SK-N-SH treated with all-trans-retinoic acid at 6 μM for 48 hours (cell line): ENCODE measurements at regions not wholly inside any gene's neighbourhood (a gene's known extent, or its start where the extent isn't known, plus 50 kb on each side); places are given as distances from the start of the nearest gene placed in this dataset.
A peak's percentile ranks its signal among the peaks of the same experiment; 100 is the strongest.

Experiments
- ATAC-seq: fragments of 200-7000 bp; cut with Tn5 transposase; 3 replicates; pipeline ENCODE4 v1.9.1; 2020; ENCODE audit warnings: mild to moderate bottlenecking, moderate library complexity
- ARNTL ChIP-seq: fragments of 450-650 bp; formaldehyde crosslinking; IDR thresholded peaks from 2 replicates; pipeline ENCODE4 v1.5.0; 2020; ENCODE audit warnings: low read depth, mild to moderate bottlenecking, moderate library complexity, borderline replicate concordance
- CREB5 ChIP-seq: fragments of 250-450 bp; sonication (Bioruptor Pico); IDR thresholded peaks from 2 replicates; pipeline ENCODE4 v1.5.1; 2020; ENCODE audit warnings: low read depth, mild to moderate bottlenecking, moderate library complexity
- CSDC2 ChIP-seq: fragments of 250-450 bp; sonication (Bioruptor Pico); IDR thresholded peaks from 2 replicates; pipeline ENCODE4 v1.5.0; 2020; ENCODE audit warnings: mild to moderate bottlenecking, moderate library complexity
- GLIS3 ChIP-seq: fragments of 250-450 bp; sonication (Bioruptor Pico); IDR thresholded peaks from 2 replicates; pipeline ENCODE4 v1.5.0; 2020; ENCODE audit warnings: mild to moderate bottlenecking, moderate library complexity
- ISL1 ChIP-seq: fragments of 250-450 bp; sonication (Bioruptor Pico); IDR thresholded peaks from 2 replicates; pipeline ENCODE4 v2.1.2; 2022; ENCODE audit warnings: mild to moderate bottlenecking, moderate library complexity
- OSR1 ChIP-seq: fragments of 250-450 bp; sonication (Bioruptor Pico); IDR thresholded peaks from 2 replicates; pipeline ENCODE4 v1.8.0; 2022; ENCODE audit warnings: moderate library complexity, mild to moderate bottlenecking, inconsistent platforms
- PATZ1 ChIP-seq: fragments of 250-450 bp; sonication (Bioruptor Pico); IDR thresholded peaks from 2 replicates; pipeline ENCODE4 v1.8.0; 2020; ENCODE audit warnings: mild to moderate bottlenecking, moderate library complexity, borderline replicate concordance
- PPARA ChIP-seq: fragments of 250-450 bp; sonication (Bioruptor Pico); IDR thresholded peaks from 2 replicates; pipeline ENCODE4 v1.5.0; 2020; ENCODE audit warnings: mild to moderate bottlenecking, borderline replicate concordance
- RARB ChIP-seq: fragments of 250-450 bp; sonication (Bioruptor Pico); IDR thresholded peaks from 2 replicates; pipeline ENCODE4 v1.8.0; 2021; ENCODE audit warnings: mild to moderate bottlenecking, moderate library complexity
- SNAI2 ChIP-seq: fragments of 250-450 bp; sonication (Bioruptor Pico); IDR thresholded peaks from 2 replicates; pipeline ENCODE4 v1.5.0; 2020; ENCODE audit warnings: mild to moderate bottlenecking, moderate library complexity
- TSHZ2 ChIP-seq: fragments of 250-450 bp; sonication (Bioruptor Pico); IDR thresholded peaks from 2 replicates; pipeline ENCODE4 v1.5.0; 2020; ENCODE audit warnings: mild to moderate bottlenecking, moderate library complexity
- ZC3H10 ChIP-seq: fragments of 250-450 bp; sonication (Bioruptor Pico); IDR thresholded peaks from 2 replicates; pipeline ENCODE4 v1.5.1; 2021; ENCODE audit warnings: mild to moderate bottlenecking, moderate library complexity
- ZFP30 ChIP-seq: fragments of 450-650 bp; formaldehyde crosslinking; IDR thresholded peaks from 2 replicates; pipeline ENCODE4 v1.5.0; 2022; ENCODE audit warnings: mild to moderate bottlenecking, moderate library complexity
- ZNF565 ChIP-seq: fragments of 450-650 bp; formaldehyde crosslinking; conservative IDR thresholded peaks from 2 replicates; pipeline ENCODE4 v1.5.0; 2020; ENCODE audit warnings: low read depth, mild to moderate bottlenecking, moderate library complexity
- ZNF70 ChIP-seq: fragments of 450-650 bp; formaldehyde crosslinking; IDR thresholded peaks from 2 replicates; pipeline ENCODE4 v1.5.0; 2020; ENCODE audit warnings: mild to moderate bottlenecking, moderate library complexity
- ZNF8 ChIP-seq: fragments of 450-650 bp; formaldehyde crosslinking; IDR thresholded peaks from 2 replicates; pipeline ENCODE4 v1.5.0; 2020; ENCODE audit warnings: mild to moderate bottlenecking, moderate library complexity
- TF ChIP-seq, protein P1 (sequence below): fragments of 250-450 bp; sonication (Bioruptor Pico); IDR thresholded peaks from 2 replicates; pipeline ENCODE4 v1.5.1; 2021; ENCODE audit warnings: mild to moderate bottlenecking, moderate library complexity

DNA sequence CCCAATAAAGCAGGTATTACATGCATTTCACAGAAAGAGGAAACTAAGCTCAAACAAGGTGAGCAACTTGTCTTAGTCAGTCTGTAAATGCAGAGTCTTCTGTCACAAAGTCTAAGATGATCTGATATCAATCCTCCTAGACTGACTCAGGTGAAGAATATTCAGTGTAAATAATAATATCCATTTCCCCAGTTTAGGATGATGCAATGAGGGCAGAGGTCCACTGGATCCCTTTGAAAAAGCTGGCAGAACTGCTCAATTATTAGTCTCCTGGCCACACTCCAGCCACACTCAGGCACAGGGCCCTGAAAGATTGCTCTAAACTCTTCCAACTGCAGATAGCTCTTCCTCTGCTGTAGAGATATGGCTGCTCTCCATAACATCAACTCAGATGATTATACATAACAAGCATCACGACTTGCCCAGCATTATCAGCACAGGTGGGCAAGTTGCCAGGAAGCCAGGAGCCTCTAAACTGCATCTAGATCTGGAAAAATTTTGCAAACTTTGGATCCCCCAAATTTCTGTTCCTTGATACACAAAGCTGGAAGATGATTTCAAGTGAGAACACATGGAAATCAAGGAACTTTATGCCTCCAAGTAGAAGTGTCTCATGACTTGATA lies 129.8 kb upstream of the CPNE4 start:
- no peak for TF ChIP-seq ZNF565 (CRISPR knock-in tag)
- TF ChIP-seq GLIS3 (CRISPR knock-in tag) = no peak
- no peak for TF ChIP-seq ISL1 (CRISPR knock-in tag)
- no peak for TF ChIP-seq CSDC2
- TF ChIP-seq ZNF70 = no peak
- no peak for ATAC-seq

- no peak for ATAC-seq
- no peak for TF ChIP-seq CREB5 (CRISPR knock-in tag)
- TF ChIP-seq ZC3H10 = no peak
- TF ChIP-seq GLIS3 (CRISPR knock-in tag) = no peak
- TF ChIP-seq RARB (CRISPR knock-in tag) = no peak
- TF ChIP-seq OSR1 = no peak
- TF ChIP-seq ZNF8 (CRISPR knock-in tag) = no peak
- TF ChIP-seq ZNF565 (CRISPR knock-in tag) = no peak
- TF ChIP-seq, protein P1, sequence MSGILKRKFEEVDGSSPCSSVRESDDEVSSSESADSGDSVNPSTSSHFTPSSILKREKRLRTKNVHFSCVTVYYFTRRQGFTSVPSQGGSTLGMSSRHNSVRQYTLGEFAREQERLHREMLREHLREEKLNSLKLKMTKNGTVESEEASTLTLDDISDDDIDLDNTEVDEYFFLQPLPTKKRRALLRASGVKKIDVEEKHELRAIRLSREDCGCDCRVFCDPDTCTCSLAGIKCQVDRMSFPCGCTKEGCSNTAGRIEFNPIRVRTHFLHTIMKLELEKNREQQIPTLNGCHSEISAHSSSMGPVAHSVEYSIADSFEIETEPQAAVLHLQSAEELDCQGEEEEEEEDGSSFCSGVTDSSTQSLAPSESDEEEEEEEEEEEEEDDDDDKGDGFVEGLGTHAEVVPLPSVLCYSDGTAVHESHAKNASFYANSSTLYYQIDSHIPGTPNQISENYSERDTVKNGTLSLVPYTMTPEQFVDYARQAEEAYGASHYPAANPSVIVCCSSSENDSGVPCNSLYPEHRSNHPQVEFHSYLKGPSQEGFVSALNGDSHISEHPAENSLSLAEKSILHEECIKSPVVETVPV (CRISPR knock-in tag) = no peak
These were observed 133.1 kb upstream of the CPNE4 start for GRCh38 chr3:132167870-132168269.

GRCh38 chr3:132174500-132174899 lies 139.7 kb upstream of the CPNE4 start:
- TF ChIP-seq, protein P1 (CRISPR knock-in tag) = no peak
- TF ChIP-seq ARNTL (CRISPR knock-in tag) (no peak), TSHZ2 (no peak), ZNF70 (no peak), SNAI2 (CRISPR knock-in tag) (no peak), ZNF8 (CRISPR knock-in tag) (no peak), ZFP30 (no peak), OSR1 (no peak), CREB5 (CRISPR knock-in tag) (no peak), PPARA (CRISPR knock-in tag) (no peak)

GRCh38 chr3:132180337-132180791 lies 136.8 kb upstream of the ACP3 start:
- peak; percentile 87 for ATAC-seq
- TF ChIP-seq, protein P1 (CRISPR knock-in tag) = no peak
- TF ChIP-seq ZNF8 (CRISPR knock-in tag) (no peak), PATZ1 (CRISPR knock-in tag) (no peak), ZFP30 (no peak), TSHZ2 (no peak), CSDC2 (no peak), ZNF70 (no peak), RARB (CRISPR knock-in tag) (no peak), GLIS3 (CRISPR knock-in tag) (no peak), OSR1 (no peak), CREB5 (CRISPR knock-in tag) (no peak), ZNF565 (CRISPR knock-in tag) (no peak)

More at GRCh38 chr3:132174500-132174899, 139.7 kb upstream of the CPNE4 start:
- no peak for ATAC-seq
